ENCODE measurements at regions not wholly inside any gene's neighbourhood (a gene's known extent, or its start where the extent isn't known, plus 50 kb on each side); places are given as distances from the start of the nearest gene placed in this dataset.

DNA sequence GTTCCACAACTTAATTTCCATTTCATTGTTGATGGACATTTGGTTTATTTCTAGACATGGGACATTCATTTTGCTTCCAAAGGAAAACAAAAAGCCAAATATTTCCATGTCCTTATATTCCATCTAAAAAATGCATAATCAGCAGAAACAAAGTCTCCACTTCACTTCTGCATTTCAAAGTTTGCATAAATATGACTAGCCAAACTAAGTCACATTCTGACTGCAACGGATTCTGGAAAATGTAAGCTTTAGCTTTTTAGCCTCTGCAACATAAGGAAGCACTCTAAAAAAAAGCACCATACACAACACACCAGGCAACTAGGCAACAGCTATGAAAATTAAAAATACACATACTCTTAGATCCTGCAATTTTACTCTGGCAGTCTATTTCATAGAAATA lies 135.3 kb downstream of the ETAA1 start:
- no peak for DNase-seq (ENCODE audit: low spot score)
- Histone ChIP-seq H3K4me3 (no peak overlapping the region), H3K27ac (no peak overlapping the region)
- TF ChIP-seq CTCF (IDR thresholded peaks at IDR 0.05): no peak

DNA sequence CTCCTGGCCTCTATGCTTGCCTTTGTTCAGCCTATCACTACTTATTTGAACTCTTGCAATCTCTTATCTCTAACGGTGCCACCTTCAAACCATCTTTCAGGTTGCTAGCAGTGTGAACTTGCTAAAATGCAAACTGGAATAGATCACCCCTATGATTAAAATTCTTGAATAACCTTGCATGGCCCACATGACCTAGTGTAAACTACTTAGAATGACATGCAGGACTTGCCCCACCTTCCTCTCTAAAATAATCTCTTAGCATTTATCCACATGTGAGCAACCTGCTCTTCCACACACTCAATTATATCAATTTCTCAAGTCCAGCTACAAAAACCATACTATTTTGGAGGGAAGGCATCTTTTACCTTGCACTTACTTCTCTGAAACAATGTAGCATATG lies 137.6 kb downstream of the ETAA1 start:
- no peak overlapping the region for H3K27ac ChIP-seq
- no peak for TF ChIP-seq CTCF (IDR thresholded peaks at IDR 0.05)
- no peak overlapping the region for H3K4me3 ChIP-seq
- DNase-seq (ENCODE audit: low spot score): no peak

GRCh38 chr2:67540962-67541361 lies 143.8 kb downstream of the ETAA1 start:
- Histone ChIP-seq H3K27ac (no peak overlapping the region), H3K4me3 (no peak overlapping the region)
- DNase-seq (ENCODE audit: low spot score): no peak
- no peak for TF ChIP-seq CTCF (IDR thresholded peaks at IDR 0.05)

GRCh38 chr2:67544286-67544685 lies 147.2 kb downstream of the ETAA1 start:
- no peak overlapping the region for H3K27ac ChIP-seq
- TF ChIP-seq CTCF (IDR thresholded peaks at IDR 0.05): no peak
- no peak for DNase-seq (ENCODE audit: low spot score)
- no peak overlapping the region for H3K4me3 ChIP-seq

DNA sequence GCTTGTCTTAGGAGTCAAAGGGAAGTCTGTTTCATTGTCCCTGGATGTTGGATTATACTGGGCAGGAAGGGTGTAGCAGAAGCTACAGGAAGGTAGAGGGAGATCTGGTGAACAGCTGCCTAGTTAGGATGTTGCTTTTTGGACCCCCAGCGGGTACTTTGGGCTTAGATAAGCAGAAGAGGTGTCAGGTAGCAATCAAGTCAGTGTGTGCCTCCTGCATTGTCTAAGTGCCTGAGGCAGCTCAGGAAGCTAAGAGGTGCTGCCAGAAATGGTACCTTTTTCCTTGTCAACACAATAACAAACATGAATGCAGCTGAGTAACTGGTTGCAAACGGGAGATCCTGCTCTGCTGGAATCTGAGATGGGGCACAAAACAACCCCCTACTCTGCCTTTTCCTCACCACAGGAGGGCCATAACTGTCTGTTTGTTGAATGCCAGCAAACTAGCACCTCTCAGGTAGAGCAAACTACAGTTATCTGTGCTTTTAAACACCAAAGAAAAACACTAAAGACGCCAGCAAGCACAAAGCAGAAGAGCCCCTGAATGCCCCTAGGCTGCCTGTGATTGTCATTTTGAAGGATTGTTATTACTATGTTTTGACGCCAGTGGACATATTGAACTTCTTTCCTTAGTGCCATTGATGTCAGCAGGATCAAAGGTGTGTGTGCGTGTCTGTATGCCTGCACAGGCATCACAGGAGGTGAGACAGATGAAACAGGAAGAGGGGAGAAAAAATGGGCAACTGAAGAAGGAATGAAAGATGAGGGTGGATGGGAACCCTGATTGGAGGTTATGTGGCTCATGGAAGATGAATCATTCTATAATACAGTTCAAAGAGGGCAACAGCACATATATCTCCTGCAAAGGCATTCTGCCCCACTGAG lies 151.4 kb downstream of the ETAA1 start:
- no peak overlapping the region for H3K4me3 ChIP-seq
- DNase-seq (ENCODE audit: low spot score): no peak

DNA sequence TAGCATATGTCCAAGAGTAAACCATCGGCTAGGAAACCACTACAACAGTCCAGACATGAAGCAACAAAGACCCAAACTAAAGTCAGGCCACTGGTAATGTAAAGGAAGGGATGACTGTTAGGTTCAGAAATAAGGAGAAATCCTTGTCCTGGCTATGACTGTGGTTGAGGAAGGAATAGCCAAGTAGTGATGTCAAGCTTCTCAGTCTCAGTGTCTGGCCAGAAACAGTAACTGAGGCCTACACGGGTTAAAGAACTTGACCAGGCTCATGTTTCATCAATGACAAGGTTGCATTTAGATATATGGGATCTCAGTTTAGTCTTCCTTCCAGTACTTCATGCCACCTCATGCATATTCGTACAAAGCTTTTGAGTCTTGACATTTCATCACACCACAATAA lies 162.0 kb downstream of the ETAA1 start:
- TF ChIP-seq CTCF (IDR thresholded peaks at IDR 0.05): no peak
- DNase-seq (ENCODE audit: low spot score): no peak
- H3K27ac ChIP-seq: no peak overlapping the region
- H3K4me3 ChIP-seq: no peak overlapping the region

More for the DNA sequence above, 151.4 kb downstream of the ETAA1 start:
- no peak overlapping the region for H3K27ac ChIP-seq
- no peak for TF ChIP-seq CTCF (IDR thresholded peaks at IDR 0.05)

Data from coronary artery (tissue), 2 donors.